HepG2 (cell line): ENCODE measurements at regions not wholly inside any gene's neighbourhood (a gene's known extent, or its start where the extent isn't known, plus 50 kb on each side); places are given as distances from the start of the nearest gene placed in this dataset.

Source experiments
- FOXJ3 ChIP-seq: sonication (generic); formaldehyde crosslinking; IDR thresholded peaks from 2 replicates; pipeline ENCODE4 v1.4.0; 2020; ENCODE audit warnings: missing genetic modification reagents, mild to moderate bottlenecking, borderline replicate concordance
- NFYC ChIP-seq: IDR thresholded peaks from 2 replicates; pipeline ENCODE4 v1.6.1; 2016; ENCODE audit warnings: missing genetic modification reagents, missing compliant biosample characterization
- POLR2G ChIP-seq: fragments of 200-400 bp; formaldehyde crosslinking; IDR thresholded peaks from 2 replicates; pipeline ENCODE4 v1.6.1; 2018; ENCODE audit warnings: mild to moderate bottlenecking, low read depth, low read length, moderate library complexity
- SAFB2 ChIP-seq: sonication (generic); formaldehyde crosslinking; IDR thresholded peaks from 2 replicates; pipeline ENCODE4 v1.5.1; 2020; ENCODE audit warnings: missing genetic modification reagents, low read depth, mild to moderate bottlenecking, borderline replicate concordance
- SRY ChIP-seq: sonication (generic); formaldehyde crosslinking; IDR thresholded peaks from 2 replicates; pipeline ENCODE4 v1.8.0; 2022; ENCODE audit warnings: mild to moderate bottlenecking, missing genetic modification reagents
- TBL1XR1 ChIP-seq: fragments of 150-350 bp; IDR thresholded peaks from 2 replicates; pipeline ENCODE4 v1.6.1; 2014; ENCODE audit warnings: borderline replicate concordance, low read length; ENCODE audit not compliant: partially characterized antibody
- TBX3 ChIP-seq: fragments of 450-650 bp; IDR thresholded peaks from 2 replicates; pipeline ENCODE4 v1.6.1; 2017; ENCODE audit warnings: antibody characterized with exemption, mild to moderate bottlenecking, inconsistent platforms, borderline replicate concordance
- ZFP62 ChIP-seq: sonication (generic); formaldehyde crosslinking; IDR thresholded peaks from 2 replicates; pipeline ENCODE4 v1.4.0; 2020; ENCODE audit warnings: missing genetic modification reagents
- ZNF274 ChIP-seq: sonication (generic); formaldehyde crosslinking; IDR thresholded peaks from 2 replicates; pipeline ENCODE4 v1.5.1; 2020; ENCODE audit warnings: mild to moderate bottlenecking, missing genetic modification reagents
- ZSCAN30 ChIP-seq: sonication (generic); formaldehyde crosslinking; IDR thresholded peaks from 2 replicates; pipeline ENCODE4 v1.5.0; 2020; ENCODE audit warnings: mild to moderate bottlenecking, missing genetic modification reagents
- TF ChIP-seq, protein P1 (sequence below): sonication (generic); formaldehyde crosslinking; IDR thresholded peaks from 2 replicates; pipeline ENCODE4 v1.5.0; 2020; ENCODE audit warnings: mild to moderate bottlenecking, missing genetic modification reagents, moderate library complexity
- TF ChIP-seq, protein P2 (sequence below): sonication (generic); formaldehyde crosslinking; IDR thresholded peaks from 2 replicates; pipeline ENCODE4 v1.5.1; 2020; ENCODE audit warnings: missing genetic modification reagents, mild to moderate bottlenecking, borderline replicate concordance

DNA sequence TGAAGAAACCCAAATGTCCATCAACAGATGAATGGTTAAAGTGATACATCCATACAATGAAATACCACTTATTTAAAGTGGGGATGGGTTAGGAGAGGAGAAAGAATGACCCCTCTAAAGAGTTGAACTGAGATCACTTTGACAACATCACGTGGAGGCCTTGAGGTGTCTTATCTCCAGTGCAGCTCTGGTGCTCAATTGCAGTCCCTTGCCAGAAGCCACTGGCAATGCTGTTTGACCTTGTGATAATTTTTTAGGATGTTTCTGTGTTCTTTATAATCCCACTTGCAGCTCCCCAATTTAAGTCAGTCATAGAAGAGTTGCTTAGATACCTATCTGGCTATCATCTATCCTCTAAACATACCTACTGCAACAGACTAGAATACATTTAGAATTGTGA is 167.6 kb downstream of the ZNF648 start:
- TF ChIP-seq POLR2G (no peak), NFYC (CRISPR knock-in tag) (no peak), TBL1XR1 (no peak), TBX3 (no peak), ZNF274 (no peak), ZSCAN30 (CRISPR knock-in tag) (no peak), FOXJ3 (CRISPR knock-in tag) (no peak), SAFB2 (CRISPR knock-in tag) (no peak), ZFP62 (CRISPR knock-in tag) (no peak), SRY (CRISPR knock-in tag) (no peak)
- TF ChIP-seq, protein P1, sequence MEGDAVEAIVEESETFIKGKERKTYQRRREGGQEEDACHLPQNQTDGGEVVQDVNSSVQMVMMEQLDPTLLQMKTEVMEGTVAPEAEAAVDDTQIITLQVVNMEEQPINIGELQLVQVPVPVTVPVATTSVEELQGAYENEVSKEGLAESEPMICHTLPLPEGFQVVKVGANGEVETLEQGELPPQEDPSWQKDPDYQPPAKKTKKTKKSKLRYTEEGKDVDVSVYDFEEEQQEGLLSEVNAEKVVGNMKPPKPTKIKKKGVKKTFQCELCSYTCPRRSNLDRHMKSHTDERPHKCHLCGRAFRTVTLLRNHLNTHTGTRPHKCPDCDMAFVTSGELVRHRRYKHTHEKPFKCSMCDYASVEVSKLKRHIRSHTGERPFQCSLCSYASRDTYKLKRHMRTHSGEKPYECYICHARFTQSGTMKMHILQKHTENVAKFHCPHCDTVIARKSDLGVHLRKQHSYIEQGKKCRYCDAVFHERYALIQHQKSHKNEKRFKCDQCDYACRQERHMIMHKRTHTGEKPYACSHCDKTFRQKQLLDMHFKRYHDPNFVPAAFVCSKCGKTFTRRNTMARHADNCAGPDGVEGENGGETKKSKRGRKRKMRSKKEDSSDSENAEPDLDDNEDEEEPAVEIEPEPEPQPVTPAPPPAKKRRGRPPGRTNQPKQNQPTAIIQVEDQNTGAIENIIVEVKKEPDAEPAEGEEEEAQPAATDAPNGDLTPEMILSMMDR = no peak
- TF ChIP-seq, protein P2, sequence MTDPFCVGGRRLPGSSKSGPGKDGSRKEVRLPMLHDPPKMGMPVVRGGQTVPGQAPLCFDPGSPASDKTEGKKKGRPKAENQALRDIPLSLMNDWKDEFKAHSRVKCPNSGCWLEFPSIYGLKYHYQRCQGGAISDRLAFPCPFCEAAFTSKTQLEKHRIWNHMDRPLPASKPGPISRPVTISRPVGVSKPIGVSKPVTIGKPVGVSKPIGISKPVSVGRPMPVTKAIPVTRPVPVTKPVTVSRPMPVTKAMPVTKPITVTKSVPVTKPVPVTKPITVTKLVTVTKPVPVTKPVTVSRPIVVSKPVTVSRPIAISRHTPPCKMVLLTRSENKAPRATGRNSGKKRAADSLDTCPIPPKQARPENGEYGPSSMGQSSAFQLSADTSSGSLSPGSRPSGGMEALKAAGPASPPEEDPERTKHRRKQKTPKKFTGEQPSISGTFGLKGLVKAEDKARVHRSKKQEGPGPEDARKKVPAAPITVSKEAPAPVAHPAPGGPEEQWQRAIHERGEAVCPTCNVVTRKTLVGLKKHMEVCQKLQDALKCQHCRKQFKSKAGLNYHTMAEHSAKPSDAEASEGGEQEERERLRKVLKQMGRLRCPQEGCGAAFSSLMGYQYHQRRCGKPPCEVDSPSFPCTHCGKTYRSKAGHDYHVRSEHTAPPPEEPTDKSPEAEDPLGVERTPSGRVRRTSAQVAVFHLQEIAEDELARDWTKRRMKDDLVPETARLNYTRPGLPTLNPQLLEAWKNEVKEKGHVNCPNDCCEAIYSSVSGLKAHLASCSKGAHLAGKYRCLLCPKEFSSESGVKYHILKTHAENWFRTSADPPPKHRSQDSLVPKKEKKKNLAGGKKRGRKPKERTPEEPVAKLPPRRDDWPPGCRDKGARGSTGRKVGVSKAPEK (CRISPR knock-in tag) = no peak
